Parathyroid adenoma (tissue), 2 donors: ENCODE measurements at regions not wholly inside any gene's neighbourhood (a gene's known extent, or its start where the extent isn't known, plus 50 kb on each side); places are given as distances from the start of the nearest gene placed in this dataset.

Source experiments
- H2AFZ ChIP-seq: fragments of 300-600 bp; sonication (generic); one replicate; pipeline ENCODE4 v1.7.0; 2017; ENCODE audit warnings: antibody characterized with exemption, mild to moderate bottlenecking
- H3K27ac ChIP-seq: fragments of 300-600 bp; sonication (generic); one replicate; pipeline ENCODE4 v1.7.0; 2017
- H3K27me3 ChIP-seq: fragments of 300-600 bp; sonication (generic); one replicate; pipeline ENCODE4 v1.7.0; 2017; ENCODE audit warnings: low read length; ENCODE audit not compliant: control insufficient read depth, insufficient read depth
- H3K36me3 ChIP-seq: fragments of 300-600 bp; sonication (generic); one replicate; pipeline ENCODE4 v1.7.0; 2017; ENCODE audit warnings: low read length; ENCODE audit not compliant: control insufficient read depth, insufficient read depth
- H3K4me1 ChIP-seq: fragments of 300-600 bp; sonication (generic); one replicate; pipeline ENCODE4 v1.7.0; 2017; ENCODE audit warnings: control low read depth
- H3K4me2 ChIP-seq: fragments of 300-600 bp; sonication (generic); one replicate; pipeline ENCODE4 v1.7.0; 2017; ENCODE audit warnings: low read length
- H3K4me3 ChIP-seq: fragments of 300-600 bp; sonication (generic); one replicate; pipeline ENCODE4 v1.7.0; 2017; ENCODE audit warnings: low read depth, low read length
- H3K79me2 ChIP-seq: fragments of 300-600 bp; sonication (generic); one replicate; pipeline ENCODE4 v1.7.0; 2017; ENCODE audit warnings: control low read depth
- H3K9ac ChIP-seq: fragments of 300-600 bp; sonication (generic); one replicate; pipeline ENCODE4 v1.7.0; 2017; ENCODE audit warnings: mild to moderate bottlenecking
- H3K9me3 ChIP-seq: fragments of 300-600 bp; sonication (generic); one replicate; pipeline ENCODE4 v1.7.0; 2017; ENCODE audit warnings: low read length; ENCODE audit not compliant: control insufficient read depth
- CTCF ChIP-seq: fragments of 300-600 bp; sonication (generic); IDR thresholded peaks from one replicate; pipeline ENCODE4 v1.7.0; 2017; ENCODE audit warnings: antibody characterized with exemption, mild to moderate bottlenecking
- donor health status: primary hyperparathyroidism.

- Histone ChIP-seq H3K9ac (no peak overlapping the region), H3K4me1 (no peaks in the 10 kb centered on the region), H3K27me3 (no peaks in the 10 kb centered on the region), H3K4me2 (no peak overlapping the region), H3K27ac (no peak overlapping the region), H3K9me3 (no peaks in the 10 kb centered on the region), H2AFZ (no peak overlapping the region), H3K79me2 (no peaks in the 10 kb centered on the region), H3K4me3 (no peak overlapping the region), H3K36me3 (no peaks in the 10 kb centered on the region)
- no peak for TF ChIP-seq CTCF
These were observed 98.1 kb downstream of the MICALL2 start for GRCh38 chr7:1361016-1361755.

- Histone ChIP-seq H3K4me2 (no peak overlapping the region), H3K27me3 (no peaks in the 10 kb centered on the region), H3K27ac (no peak overlapping the region), H3K9ac (no peak overlapping the region), H3K36me3 (no peaks in the 10 kb centered on the region), H3K79me2 (no peaks in the 10 kb centered on the region), H3K4me3 (no peak overlapping the region), H2AFZ (no peak overlapping the region), H3K4me1 (no peaks in the 10 kb centered on the region), H3K9me3 (no peaks in the 10 kb centered on the region)
- no peak for TF ChIP-seq CTCF
These were observed 97.5 kb downstream of the MICALL2 start for GRCh38 chr7:1361756-1362125.

GRCh38 chr7:1362301-1362700 lies 97.0 kb downstream of the MICALL2 start:
- H3K4me1 ChIP-seq: no peaks in the 10 kb centered on the region
- no peak overlapping the region for H3K4me2 ChIP-seq
- no peak overlapping the region for H3K9ac ChIP-seq
- no peaks in the 10 kb centered on the region for H3K9me3 ChIP-seq
- H3K79me2 ChIP-seq: no peaks in the 10 kb centered on the region
- TF ChIP-seq CTCF: no peak
- no peak overlapping the region for H3K27ac ChIP-seq
- H2AFZ ChIP-seq: no peak overlapping the region
- no peaks in the 10 kb centered on the region for H3K36me3 ChIP-seq
- H3K4me3 ChIP-seq: no peak overlapping the region
- no peaks in the 10 kb centered on the region for H3K27me3 ChIP-seq

GRCh38 chr7:1364068-1364905 lies 95.0 kb downstream of the MICALL2 start:
- Histone ChIP-seq H3K79me2 (no peaks in the 10 kb centered on the region), H3K9me3 (no peaks in the 10 kb centered on the region), H3K27ac (no peak overlapping the region), H3K4me1 (no peaks in the 10 kb centered on the region), H3K36me3 (no peaks in the 10 kb centered on the region), H3K9ac (no peak overlapping the region), H3K4me2 (no peak overlapping the region), H3K4me3 (no peak overlapping the region), H3K27me3 (no peaks in the 10 kb centered on the region), H2AFZ (no peak overlapping the region)
- TF ChIP-seq CTCF: no peak
